GM18873 (cell line): ENCODE measurements at regions not wholly inside any gene's neighbourhood (a gene's known extent, or its start where the extent isn't known, plus 50 kb on each side); places are given as distances from the start of the nearest gene placed in this dataset.

Experiments used
- ATAC-seq: cut with Tn5 transposase; IDR thresholded peaks from one replicate; pipeline ENCODE4 v1.9.1; 2021; ENCODE audit warnings: mild to moderate bottlenecking, moderate library complexity, moderate number of reproducible peaks; ENCODE audit not compliant: unreplicated experiment, low FRiP score

DNA sequence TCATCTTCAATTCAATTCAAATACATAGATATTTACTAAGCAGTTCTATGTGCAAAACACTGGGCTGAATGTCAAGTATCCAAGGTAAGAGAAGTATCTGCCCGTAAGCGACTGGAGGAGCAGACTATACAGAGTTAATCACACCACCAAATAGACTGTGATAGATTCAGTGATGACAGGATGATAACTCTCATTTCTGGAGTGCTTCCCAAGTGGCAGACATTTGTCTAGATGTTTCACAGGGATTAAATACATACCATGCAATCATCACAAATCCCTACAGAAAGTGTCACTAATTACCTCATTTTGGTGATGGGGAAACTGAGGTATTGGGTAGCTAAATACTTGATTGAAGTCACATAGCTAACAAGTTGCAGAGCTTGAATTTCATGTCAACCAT, 508.7 kb upstream of the TENM4 start:
- no peak for ATAC-seq

DNA sequence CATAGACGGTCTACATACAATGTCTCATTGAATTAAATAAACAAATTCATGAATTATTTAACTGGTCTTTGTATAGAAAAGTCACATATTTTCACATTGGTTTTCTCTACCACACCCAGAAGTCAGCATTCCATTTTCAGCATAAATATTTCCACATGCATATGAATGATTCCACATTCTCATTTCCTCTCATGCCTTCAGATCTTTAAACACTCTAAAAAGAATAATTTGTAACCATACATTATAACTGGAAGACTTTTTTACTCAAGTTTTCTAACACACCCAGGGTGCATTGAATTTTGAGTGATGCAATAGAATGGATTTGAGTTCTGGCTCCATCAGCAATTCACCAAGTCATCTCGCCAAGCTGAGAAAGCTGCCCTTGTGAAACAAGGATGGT, 501.8 kb upstream of the TENM4 start:
- ATAC-seq, result no peak

DNA sequence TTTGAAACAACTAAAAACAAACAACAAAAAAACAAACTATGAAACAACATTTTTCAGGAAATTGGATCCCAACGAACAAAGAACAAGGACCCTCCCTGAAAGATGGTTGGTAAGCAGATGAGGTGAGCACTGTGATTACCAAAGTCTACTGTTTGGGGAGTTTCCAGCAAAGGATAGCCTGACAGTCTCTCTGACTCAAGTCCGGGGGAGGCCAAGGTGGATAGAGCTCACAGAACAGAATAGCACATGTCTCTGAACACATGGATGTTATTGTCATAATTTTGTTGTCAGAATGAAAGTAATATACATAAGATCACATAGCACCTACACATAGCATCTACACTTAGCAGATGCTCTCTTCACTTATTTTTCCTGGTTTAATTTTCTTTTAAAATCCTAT, 501.3 kb upstream of the TENM4 start:
- no peak for ATAC-seq

DNA sequence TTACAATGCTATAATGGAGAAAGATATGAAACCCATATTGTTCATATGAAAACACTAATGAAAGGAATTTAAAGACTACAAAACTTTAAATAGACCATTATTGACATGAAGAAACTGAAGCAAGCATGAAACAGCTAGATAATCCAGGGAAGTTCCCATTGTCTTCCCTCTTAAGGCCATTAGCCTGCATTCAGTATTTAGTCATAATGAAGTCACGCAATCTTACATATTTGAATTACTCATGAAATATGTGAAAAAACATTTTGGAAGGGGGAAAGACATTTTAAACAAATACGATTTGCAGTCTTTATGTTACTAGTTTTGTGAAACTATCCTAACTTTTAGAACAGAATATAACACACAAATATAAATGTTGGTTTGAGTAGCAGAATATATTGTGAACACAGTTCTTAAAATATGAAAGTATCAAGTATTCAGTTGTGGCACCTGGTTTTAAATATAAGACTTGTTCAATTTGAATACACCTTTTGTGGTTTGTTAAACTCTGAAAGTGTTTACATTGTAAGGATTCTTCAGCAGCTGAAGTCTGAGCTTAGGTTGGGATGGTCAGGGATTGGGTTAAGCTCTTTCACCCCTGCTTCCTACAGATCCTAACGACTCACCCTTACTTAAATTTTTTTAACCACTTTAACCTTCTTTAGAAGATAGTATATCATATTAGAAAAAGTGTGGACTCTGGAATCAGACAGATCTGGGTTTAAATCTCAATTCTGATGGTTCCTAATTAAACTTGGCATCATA, 500.3 kb upstream of the TENM4 start:
- ATAC-seq, result no peak

DNA sequence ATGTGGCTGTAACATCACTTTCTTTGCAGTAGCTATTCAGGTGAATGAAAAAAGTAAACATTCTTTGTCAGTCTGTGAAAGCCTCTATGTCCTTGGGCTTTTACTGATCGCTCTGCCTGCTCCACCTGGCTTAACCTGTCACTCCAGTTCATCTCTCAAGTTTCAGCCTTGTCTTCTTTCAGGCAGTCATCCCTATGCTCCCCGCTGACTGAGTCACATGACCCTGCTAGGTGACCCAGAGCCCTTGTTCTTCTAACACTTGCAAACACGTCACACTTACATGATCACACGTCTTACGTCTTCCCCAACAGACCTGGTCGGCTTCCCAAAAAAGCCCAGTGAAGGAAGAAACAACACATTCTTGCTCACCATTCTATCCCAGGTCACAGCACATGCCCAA, 499.3 kb upstream of the TENM4 start:
- ATAC-seq, result no peak

DNA sequence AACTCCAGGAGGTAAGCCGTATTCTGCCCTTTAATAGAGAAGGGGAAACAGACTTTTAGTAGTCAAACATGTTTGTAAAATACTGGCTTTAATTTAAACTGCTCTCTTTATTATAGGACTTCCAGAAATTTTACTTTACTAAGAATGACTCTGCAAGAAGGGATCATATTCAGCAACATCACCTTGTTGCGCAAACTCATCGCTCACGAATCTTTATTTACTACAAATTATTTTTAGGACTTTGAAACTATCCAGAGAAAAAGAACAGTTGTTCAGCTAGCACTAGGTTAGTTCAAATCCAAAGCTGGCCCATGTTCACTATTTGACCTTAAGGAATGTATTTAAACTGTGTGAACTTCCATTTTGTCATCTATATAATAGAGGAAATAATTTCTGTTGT, 498.3 kb upstream of the TENM4 start:
- ATAC-seq, result no peak

DNA sequence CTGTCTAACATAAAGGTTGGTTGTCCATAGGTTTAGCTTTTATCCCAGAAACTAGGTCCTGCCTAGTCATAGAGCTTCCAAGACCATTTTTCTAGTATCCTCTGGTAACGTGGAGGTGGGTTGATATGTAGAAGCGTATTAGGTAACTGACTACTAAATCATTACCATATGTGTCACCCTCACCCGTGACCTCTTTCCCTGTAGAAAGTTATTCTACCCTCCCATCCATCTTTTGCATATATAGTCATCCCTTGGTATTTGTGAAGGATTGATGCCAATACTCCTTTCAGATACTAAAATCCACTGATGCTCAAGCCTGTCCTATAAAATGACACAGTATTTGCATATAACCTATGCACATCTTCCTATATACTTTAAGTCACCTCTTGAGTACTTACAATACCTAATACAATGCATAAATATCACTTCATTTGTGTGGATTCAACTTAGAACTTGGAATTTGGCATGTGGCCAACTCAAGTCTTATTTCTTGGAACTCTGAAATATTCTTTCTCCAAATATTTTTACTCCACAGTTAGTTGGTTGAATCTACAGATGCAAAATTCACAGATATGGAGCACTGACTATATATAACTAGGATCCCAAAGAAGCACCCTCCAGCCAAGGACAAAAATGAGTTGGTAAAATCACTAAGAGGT, 497.0 kb upstream of the TENM4 start:
- ATAC-seq, result no peak

DNA sequence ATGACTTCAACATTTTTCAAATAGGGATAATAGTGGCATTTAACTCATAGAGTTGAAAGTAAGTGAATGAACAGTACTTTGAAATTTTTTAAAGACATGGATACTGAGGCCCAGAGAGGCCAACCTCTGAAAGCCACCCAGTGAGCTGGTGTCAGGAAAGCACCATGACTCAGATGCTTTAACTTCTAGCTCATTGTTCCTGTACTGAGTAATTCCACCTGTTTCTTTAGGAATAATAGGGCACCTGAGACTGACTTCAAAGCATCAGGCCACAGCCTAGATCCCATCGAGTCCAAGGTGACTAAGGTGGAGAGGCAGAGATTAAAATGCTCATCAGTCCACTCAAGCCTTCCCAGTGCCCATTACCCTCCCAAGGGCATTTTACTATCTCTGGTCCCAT, 491.8 kb upstream of the TENM4 start:
- no peak for ATAC-seq

DNA sequence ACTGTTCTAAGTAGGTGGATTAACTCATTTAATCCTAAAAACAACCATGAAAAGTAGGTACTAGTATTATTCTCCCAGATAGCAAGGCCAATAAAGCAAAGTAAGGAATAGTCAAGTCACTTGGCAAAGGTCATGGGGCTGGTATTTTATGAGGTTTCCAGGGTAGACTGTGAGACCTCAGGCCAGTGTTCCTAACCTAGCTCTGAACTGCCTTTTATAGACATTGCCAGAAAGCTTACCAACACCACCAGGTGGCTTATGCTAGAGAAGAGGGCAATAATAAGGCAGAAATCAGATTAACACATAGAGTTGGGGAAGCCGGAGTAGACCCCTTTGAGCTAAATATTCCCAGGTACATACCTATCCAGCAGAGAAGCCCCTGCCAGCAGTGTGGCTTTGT, 490.9 kb upstream of the TENM4 start:
- ATAC-seq, result no peak

DNA sequence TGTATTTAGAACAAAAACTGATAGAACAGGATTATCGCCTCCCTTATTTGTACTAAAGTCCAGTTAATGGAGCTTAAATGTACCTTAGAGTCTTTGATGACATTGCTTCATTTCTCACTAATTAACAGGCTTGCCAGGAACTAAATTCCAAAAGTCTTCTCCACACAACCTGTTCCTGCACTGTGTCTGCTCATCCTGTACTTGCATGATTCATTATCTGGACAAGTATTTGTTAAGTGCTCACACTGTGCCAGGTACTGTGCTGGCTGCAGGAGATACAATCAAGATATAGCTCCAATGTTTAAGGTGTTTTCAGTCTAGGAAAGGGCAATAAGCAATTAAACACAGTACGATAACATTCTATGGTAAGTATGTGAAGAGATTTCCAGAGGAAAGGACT, 485.9 kb upstream of the TENM4 start:
- no peak for ATAC-seq

DNA sequence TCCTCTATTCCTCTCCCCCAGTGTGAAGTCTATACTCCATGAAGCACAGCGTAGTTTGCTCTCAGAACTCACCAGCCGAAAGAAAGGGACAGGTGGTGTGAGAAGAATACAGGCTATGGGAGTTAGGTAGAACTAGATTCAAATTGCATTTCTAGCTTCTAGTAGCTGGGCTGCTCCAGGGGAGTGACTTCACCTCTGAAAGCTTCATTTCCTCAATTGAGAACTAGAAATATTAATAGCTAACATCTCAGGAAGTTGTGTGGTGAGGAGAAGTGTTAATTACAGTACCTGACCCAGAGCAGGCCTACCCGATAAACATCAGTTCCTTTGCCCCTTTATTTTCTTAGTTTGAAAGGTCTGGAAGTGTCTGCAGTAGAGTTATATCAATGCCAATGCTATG, 484.7 kb upstream of the TENM4 start:
- ATAC-seq, result peak; percentile 95

DNA sequence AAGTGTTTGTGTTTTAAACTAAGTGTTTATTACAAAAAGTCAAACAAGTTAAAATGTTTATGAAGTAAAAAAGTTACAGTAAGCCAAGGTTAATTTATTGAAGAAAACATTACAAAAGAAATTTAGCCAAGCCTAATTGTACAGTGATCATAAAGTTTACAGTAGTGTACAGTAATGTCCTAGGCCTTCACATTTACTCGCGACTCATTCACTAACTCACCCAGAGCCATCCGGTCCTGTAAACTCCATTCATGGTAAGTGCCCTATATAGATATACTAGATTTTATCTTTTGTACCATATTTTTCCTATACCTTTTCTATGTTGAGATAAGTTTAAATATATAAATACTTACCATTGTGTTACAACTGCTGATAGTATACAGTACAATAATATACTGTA, 481.8 kb upstream of the TENM4 start:
- ATAC-seq, result no peak

DNA sequence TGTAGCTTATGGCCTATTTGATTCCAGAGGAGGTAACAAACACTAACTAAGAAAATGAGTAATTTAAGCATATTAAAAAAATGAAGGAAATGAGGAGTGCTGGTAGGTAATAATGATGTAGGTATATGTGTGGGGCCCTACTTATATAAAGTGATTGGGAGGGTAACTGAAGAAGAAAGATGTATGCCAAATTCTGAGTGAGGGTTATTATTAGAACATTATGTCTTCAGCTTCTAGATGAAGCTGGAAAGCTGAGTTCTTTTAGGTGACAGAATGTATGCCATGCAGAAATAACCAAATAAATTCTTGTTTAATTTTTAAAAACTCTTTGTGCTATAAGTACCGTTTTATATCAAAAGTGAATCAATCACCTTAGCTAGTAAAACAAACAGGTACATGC, 479.6 kb upstream of the TENM4 start:
- no peak for ATAC-seq

DNA sequence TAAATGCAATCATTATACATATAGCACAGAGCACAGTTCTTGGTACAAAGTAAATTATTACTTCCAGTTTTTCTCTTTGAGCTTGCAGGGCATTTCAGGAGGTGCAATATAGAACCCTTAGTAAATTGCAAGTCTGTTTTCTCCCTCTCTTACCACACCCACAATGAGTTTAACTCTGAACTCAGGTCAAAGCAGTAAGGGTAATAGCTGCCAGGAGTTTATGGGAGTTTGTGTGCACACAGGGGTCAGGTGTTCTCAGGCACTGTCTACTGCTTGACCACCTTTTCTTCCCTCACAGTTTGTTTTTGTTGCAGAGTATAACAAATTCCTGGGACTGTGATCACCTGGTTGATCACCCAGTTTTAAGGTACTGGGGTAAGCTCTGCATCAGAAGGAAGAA, 478.5 kb upstream of the TENM4 start:
- ATAC-seq, result no peak

DNA sequence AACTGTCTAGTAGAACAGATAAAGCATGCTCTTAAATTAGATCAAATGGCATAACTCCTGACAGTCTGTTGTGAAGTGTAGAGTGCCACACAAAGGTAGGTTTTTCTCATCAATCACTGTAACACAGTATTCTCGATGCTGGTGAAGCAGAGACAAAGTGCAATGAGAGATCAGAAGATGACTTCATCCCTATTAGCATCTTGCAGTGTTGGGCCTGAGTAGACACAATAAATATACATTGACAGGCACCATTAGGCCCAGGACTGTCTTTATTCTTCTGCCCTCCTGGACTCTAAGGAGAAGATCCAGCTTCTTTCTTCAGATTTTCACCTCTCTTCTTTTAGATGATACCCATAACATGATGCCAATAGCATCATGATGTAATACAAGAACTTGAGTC, 478.0 kb upstream of the TENM4 start:
- no peak for ATAC-seq

DNA sequence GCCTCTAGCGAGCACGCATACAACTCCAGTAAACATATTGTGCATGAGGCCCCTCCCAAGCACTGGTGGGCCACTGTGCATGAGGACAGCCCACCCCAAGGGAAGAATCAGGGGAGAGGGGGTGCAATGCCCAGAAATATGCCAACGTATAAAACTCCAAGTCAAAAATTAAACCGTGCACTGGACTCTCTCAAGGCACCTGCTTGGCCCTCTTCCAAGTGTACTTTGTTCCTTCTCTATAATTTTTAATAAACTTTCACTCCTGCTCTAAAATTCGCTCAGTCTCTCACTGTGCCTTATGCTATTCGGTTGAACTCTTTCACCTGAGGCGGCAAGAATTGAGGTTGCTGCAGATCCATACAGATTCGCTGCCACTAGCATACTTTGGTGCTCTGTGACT, 465.3 kb upstream of the TENM4 start:
- ATAC-seq, result no peak

DNA sequence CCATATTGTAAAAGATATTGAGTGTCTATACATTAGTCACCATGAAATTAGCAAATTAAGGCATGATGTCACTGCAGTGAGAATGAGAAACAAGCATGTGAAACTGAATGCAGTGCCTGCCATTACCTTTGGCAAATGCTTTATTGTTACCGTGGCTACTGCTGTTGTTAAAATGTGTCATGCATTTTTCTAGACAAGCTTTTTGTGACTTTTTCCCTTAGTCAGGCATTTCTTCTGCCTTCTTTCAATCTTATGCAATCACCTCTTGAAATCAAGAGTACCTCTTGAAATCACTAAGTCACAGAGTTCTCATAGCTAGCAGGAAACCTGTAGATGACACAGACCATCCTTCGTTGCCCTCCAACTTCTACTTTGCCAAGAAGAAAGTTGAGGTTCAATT, 461.7 kb upstream of the TENM4 start:
- ATAC-seq, result no peak

DNA sequence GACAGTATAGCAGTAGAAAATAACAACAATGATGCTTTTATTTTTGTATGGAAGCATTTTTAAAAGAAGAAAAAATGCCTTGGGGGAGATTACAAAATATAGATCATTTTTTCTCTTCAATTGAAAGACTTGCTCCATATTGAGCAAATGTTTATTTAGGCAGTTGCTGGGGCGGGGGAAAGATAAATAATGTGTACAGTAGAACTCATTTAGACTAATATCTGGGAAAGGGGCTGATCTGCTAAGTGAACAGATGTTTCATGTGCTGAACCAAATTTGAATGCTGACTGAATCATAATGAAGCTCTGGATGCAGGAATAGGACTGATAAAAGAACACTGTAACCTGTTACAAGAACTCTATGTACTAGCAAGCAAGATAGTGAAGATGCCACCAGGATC, 457.1 kb upstream of the TENM4 start:
- ATAC-seq, result no peak

DNA sequence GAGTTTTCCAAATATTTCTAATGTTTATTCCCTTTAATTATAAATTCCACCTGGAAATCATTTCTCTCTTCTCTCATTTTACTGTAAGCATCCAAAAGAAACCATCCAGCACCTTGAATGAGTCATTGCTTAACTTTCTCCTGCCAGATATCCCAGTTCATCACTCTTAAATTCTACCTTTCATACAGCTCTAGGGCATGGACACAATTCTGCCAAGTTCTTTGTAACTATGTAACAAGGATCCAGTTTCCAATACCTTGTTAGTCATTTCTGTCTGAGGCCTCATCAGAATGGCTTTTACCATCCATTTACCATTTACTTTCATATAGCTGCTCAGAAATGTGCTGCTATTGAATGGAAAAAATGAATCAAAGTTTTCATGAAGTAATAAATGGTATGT, 455.4 kb upstream of the TENM4 start:
- ATAC-seq, result no peak

DNA sequence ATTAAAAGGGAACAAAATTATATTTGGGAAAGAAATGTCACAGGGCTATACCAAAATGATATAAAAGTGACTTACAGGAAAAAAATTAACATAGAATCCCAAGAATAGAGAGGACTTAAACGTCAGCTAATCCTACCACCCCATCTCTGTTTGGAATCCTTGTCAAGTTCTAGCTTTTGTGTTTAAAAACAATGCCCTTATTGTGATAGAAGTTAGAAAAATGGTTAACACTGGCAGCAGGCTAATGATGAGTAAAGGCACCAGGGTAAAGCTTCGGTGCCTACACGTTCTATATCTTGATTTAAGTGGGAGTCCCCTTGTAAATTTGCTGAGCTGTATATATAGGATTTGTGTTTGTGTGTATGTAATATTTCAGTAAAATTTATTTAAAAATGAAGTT, 453.3 kb upstream of the TENM4 start:
- ATAC-seq, result no peak

DNA sequence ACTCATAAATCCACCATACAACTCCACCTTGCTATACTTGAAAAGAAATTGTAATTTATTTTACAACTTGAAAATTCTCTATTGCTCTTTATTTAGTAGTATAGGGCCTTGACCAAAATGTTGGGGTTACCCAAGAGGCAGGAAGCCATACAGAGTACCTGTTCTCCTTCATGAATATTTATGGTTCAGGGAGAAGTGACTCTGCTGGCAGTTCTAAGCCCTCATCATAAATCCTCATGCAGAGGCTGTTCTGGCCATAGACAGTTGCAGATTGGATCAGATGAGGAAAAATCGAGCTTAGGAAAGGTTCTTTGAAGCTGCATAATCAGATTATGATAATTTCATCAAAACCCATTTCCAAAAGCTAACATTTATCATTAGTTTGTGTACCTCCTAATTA, 449.4 kb upstream of the TENM4 start:
- ATAC-seq, result no peak

DNA sequence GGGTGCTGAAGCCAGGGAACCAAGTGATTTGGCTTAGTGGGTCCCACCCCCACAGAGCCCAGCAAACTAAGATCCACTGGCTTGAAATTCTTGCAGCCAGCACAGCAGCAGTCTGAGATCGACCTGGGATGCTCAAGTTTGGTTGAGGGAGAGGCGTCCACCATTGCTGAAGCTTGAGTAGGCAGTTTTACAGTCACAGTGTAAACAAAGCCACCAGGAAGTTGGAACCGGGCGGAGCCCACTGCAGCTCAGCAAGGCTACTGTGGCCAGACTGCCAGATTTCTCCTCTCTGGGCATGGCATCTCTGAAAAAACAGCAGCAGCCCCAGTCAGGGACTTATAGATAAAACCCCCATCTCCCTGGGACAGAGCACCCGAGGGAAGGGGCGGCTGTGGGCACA, 424.1 kb upstream of the TENM4 start:
- no peak for ATAC-seq

DNA sequence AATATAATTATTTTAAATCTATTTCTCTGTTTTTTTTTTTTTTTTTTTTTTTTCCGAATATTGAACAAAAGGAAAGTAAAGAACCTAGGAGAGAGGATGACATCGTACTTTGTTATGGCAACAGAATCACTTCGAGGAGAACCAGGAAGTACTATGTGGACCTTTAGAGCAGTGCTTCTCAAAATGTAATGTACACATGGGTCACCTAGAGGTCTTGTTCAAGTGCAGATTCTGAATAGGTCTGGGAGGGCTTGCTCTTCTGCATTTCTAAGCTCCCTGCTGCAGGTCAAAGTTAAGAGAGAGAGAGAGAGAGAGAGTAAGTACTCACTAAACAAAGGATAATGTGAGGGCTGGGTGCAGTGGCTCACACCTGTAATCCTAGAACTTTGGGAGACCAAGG, 419.5 kb upstream of the TENM4 start:
- no peak for ATAC-seq
